Kasumi-1 (cell line): ENCODE measurements at regions not wholly inside any gene's neighbourhood (a gene's known extent, or its start where the extent isn't known, plus 50 kb on each side); places are given as distances from the start of the nearest gene placed in this dataset.

Experiments
- DNase-seq, 2 experiments: peaks; one replicate each; lab custom pipeline; 2025; lab: John Stamatoyannopoulos, UW

GRCh38 chr7:24200407-24200966 lies 83.5 kb upstream of the NPY start:
- DNase-seq, result no peak

- DNase-seq, result no peak
These were observed 82.8 kb upstream of the NPY start for GRCh38 chr7:24201226-24201625.

- no peak for DNase-seq
These were observed 71.9 kb upstream of the NPY start for GRCh38 chr7:24212073-24212472.

- no peak for DNase-seq
These were observed 70.7 kb upstream of the NPY start for GRCh38 chr7:24213311-24213710.

- no peak for DNase-seq
These were observed 69.3 kb upstream of the NPY start for GRCh38 chr7:24214670-24215069.

DNA sequence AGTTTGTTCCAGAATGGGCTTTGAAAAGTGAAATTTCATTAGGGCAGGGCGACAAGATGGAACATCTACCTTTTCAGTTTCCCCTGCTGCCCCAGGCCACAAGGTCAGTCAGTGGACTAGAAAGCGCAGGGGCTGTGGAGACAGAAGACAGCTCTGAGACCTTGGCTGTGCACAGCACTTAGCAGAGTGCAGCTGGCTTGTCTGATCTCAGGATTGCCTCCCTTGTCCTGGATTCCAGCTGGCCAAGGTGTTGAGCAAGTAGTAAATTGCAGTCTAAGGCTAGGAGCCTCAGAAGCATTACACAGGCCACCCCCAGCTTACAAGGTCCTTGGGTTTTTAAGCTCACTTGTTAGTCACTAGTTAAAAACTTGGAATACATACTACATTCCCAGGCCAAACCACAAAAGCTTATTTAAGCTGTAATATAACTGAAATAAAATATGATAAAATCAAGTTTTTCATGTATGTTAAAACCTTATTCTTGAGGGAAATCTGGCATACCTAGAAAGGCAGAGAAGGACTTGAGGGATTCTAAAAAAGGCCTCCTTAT lies 67.3 kb upstream of the NPY start:
- DNase-seq, result no peak

- DNase-seq, result no peak
These were observed 62.5 kb upstream of the NPY start for GRCh38 chr7:24221500-24221899.

DNA sequence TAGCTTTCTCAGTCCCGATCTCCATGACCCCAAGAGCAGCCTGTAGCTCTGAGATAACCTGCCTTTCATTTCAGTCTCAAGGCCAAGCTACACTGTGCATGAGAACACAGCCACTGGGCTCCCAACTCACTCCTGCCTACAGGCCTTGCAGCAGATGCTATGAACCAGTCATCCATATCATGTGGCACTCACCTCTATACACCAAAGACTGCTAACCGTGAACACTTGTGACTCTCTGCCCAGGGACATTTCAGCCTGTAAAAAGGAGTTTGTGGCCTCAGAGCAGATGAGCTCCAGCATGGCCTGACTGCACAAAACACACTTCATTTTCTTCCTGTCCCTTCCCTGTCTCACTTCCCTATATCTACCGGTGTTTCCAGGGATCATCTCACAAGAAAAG lies 56.9 kb upstream of the NPY start:
- no peak for DNase-seq

GRCh38 chr7:24227603-24228359 lies 56.2 kb upstream of the NPY start:
- peak; percentile 66 to 78 for DNase-seq

DNA sequence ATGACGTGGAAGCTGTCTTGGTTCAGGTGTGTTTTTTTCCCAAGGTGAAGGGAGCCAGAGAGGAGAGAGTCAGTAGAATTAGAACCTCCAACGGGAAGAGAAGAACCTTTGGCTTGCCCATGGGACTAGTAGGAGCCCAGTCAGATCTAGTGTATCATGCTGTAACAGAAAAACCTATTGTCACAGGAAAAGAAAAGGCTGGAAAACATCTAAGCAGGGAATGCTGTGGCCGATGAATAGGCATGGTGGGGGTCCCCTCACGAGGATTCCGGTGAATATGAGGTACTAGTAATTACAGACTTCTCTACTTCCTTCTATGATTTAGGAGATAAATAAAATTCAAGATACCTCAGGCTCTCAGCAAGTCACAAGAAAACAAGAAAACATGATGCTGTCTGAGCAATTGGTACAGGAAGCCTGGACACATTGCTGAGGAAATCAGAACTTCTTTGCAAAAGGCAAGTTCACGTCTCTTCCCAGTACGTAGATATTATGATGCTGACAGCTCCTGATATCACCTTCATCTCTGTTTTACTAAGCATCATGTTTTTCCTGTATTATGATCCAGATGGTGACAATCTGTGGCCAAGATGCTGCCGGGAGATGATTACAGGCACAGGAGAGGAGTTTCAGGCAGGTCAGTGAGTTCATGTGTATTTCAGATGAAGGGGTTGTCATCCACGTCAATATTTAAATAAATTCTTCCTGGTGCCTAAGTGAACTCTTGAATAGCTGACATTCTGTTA lies 54.3 kb upstream of the NPY start:
- no peak for DNase-seq

- DNase-seq, result no peak
These were observed 52.5 kb upstream of the NPY start for GRCh38 chr7:24231493-24231892.

- DNase-seq, result no peak
These were observed 50.6 kb upstream of the NPY start for GRCh38 chr7:24233386-24233785.
